Mammary epithelial cell (primary cell): ENCODE measurements at regions not wholly inside any gene's neighbourhood (a gene's known extent, or its start where the extent isn't known, plus 50 kb on each side); places are given as distances from the start of the nearest gene placed in this dataset.

ENCODE experiments used
- CTCF ChIP-seq, 2 donors: IDR thresholded peaks in 1 of 2; conservative IDR thresholded peaks in 1 of 2; 2 replicates each; pipeline ENCODE4 v1.5.1; 2011 to 2012; ENCODE audit warnings: inconsistent platforms in 2 of 2, low read length in 2 of 2, mild to moderate bottlenecking in 2 of 2, control low read depth in 1 of 2, low read depth in 1 of 2; ENCODE audit not compliant: insufficient read depth in 1 of 2; ENCODE audit errors: extremely low read depth in 1 of 2
- EZH2 ChIP-seq: IDR thresholded peaks from 2 replicates; pipeline ENCODE4 v1.6.1; 2012; ENCODE audit warnings: low read length, inconsistent platforms, borderline replicate concordance

GRCh38 chr5:142459209-142459608 lies 134.4 kb upstream of the SPRY4 start:
- TF ChIP-seq CTCF (conservative IDR thresholded peaks at IDR 0.05 in 1 of 2, IDR thresholded peaks at IDR 0.05 in 1 of 2; ENCODE audit: extremely low read depth in 1 of 2, insufficient read depth in 1 of 2, low read depth in 1 of 2, low read length in 2 of 2) (no peak), EZH2 (no peak)
